ENCODE measurements at regions not wholly inside any gene's neighbourhood (a gene's known extent, or its start where the extent isn't known, plus 50 kb on each side); places are given as distances from the start of the nearest gene placed in this dataset.

GRCh38 chr9:75467142-75467541 is 378.8 kb downstream of the OSTF1 start:
- no peak for DNase-seq (ENCODE audit: extremely low read depth, insufficient read length)
- H3K27me3 ChIP-seq (replicated peaks; ENCODE audit: control insufficient read depth, insufficient read depth, low read length) = no peaks in the 10 kb centered on the region; the same call in 1 of the 2 replicates
- H3K4me3 ChIP-seq (replicated peaks; ENCODE audit: low read depth, low read length) = no peak overlapping the region
- TF ChIP-seq CTCF (IDR thresholded peaks at IDR 0.05; ENCODE audit: insufficient read depth, low read length, poor library complexity, severe bottlenecking) = no peak
- no peaks in the 10 kb centered on the region for H3K36me3 ChIP-seq (ENCODE audit: control insufficient read depth, insufficient read depth, low read length)

GRCh38 chr9:75471549-75472114 is 383.3 kb downstream of the OSTF1 start:
- no peak overlapping the region for H3K4me3 ChIP-seq (replicated peaks; ENCODE audit: low read depth, low read length)
- H3K36me3 ChIP-seq (ENCODE audit: control insufficient read depth, insufficient read depth, low read length) = no peaks in the 10 kb centered on the region
- TF ChIP-seq CTCF (IDR thresholded peaks at IDR 0.05; ENCODE audit: insufficient read depth, low read length, poor library complexity, severe bottlenecking) = no peak
- H3K27me3 ChIP-seq (replicated peaks; ENCODE audit: control insufficient read depth, insufficient read depth, low read length) = no peaks in the 10 kb centered on the region; the same call in 1 of the 2 replicates
- no peak for DNase-seq (ENCODE audit: extremely low read depth, insufficient read length)

- TF ChIP-seq CTCF (IDR thresholded peaks at IDR 0.05; ENCODE audit: insufficient read depth, low read length, poor library complexity, severe bottlenecking) = no peak
- Histone ChIP-seq H3K27me3 (replicated peaks; ENCODE audit: control insufficient read depth, insufficient read depth, low read length) (no peaks in the 10 kb centered on the region), H3K4me3 (replicated peaks; ENCODE audit: low read depth, low read length) (no peak overlapping the region), H3K36me3 (ENCODE audit: control insufficient read depth, insufficient read depth, low read length) (no peaks in the 10 kb centered on the region)
- no peak for DNase-seq (ENCODE audit: extremely low read depth, insufficient read length)
These were observed 394.3 kb downstream of the OSTF1 start for GRCh38 chr9:75482566-75482965.

- TF ChIP-seq CTCF (IDR thresholded peaks at IDR 0.05; ENCODE audit: insufficient read depth, low read length, poor library complexity, severe bottlenecking) = no peak
- DNase-seq (ENCODE audit: extremely low read depth, insufficient read length) = no peak
- no peaks in the 10 kb centered on the region for H3K27me3 ChIP-seq (replicated peaks; ENCODE audit: control insufficient read depth, insufficient read depth, low read length)
- no peaks in the 10 kb centered on the region for H3K36me3 ChIP-seq (ENCODE audit: control insufficient read depth, insufficient read depth, low read length)
- no peak overlapping the region for H3K4me3 ChIP-seq (replicated peaks; ENCODE audit: low read depth, low read length)
These were observed 395.3 kb downstream of the OSTF1 start for GRCh38 chr9:75483636-75484035.

GRCh38 chr9:75487856-75488718 is 399.8 kb downstream of the OSTF1 start:
- TF ChIP-seq CTCF (IDR thresholded peaks at IDR 0.05; ENCODE audit: insufficient read depth, low read length, poor library complexity, severe bottlenecking) = no peak
- no peak for DNase-seq (ENCODE audit: extremely low read depth, insufficient read length)
- Histone ChIP-seq H3K36me3 (ENCODE audit: control insufficient read depth, insufficient read depth, low read length) (no peaks in the 10 kb centered on the region), H3K4me3 (replicated peaks; ENCODE audit: low read depth, low read length) (no peak overlapping the region), H3K27me3 (replicated peaks; ENCODE audit: control insufficient read depth, insufficient read depth, low read length) (no peaks in the 10 kb centered on the region)

All from GM06990 (cell line).